ENCODE measurements at regions not wholly inside any gene's neighbourhood (a gene's known extent, or its start where the extent isn't known, plus 50 kb on each side); places are given as distances from the start of the nearest gene placed in this dataset.

GRCh38 chr13:64900039-64900438, 2330.1 kb downstream of the PCDH9 start:
- intact Hi-C loops (cut with DNase I): no loop called here
- Histone ChIP-seq H3K27ac (no peak overlapping the region), H3K27me3 (no peaks in the 10 kb centered on the region), H3K4me3 (no peak overlapping the region), H3K36me3 (no peaks in the 10 kb centered on the region), H3K9me3 (no peaks in the 10 kb centered on the region), H3K4me1 (no peaks in the 10 kb centered on the region)
- TF ChIP-seq POLR2A (IDR thresholded peaks at IDR 0.05): no peak
- no peak for TF ChIP-seq CTCF (IDR thresholded peaks at IDR 0.05)
- DNase-seq: no peak
- WGBS, 2 donors: 43 to 50% methylated on average over 1 to 2 of the region's 2 CpGs

DNA sequence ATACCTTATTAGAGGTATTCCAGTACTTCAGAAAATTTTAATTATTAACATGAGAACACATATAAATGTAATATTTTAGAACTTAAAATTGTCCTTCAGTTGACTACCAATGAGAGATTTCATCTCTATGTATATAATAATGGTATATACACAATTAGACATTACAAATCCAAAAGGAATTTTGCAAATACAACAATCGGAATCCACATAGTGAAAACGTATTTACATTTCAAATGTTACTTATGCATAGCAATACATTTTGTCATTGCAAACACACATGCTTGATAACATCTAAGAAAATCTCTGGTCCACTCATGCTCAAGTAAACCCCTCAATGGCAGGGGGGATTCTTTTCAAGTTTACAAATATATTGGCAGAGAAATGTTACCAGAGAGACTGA, 2345.2 kb downstream of the PCDH9 start:
- H3K27me3 ChIP-seq: no peaks in the 10 kb centered on the region
- no peak for DNase-seq
- no peak overlapping the region for H3K4me3 ChIP-seq
- no peaks in the 10 kb centered on the region for H3K36me3 ChIP-seq
- intact Hi-C loops (cut with DNase I): no loop called here
- WGBS, 2 donors: 44 to 69% methylated on average over 2 of the region's 2 CpGs
- no peak overlapping the region for H3K27ac ChIP-seq
- H3K9me3 ChIP-seq: no peaks in the 10 kb centered on the region
- no peak for TF ChIP-seq CTCF (IDR thresholded peaks at IDR 0.05)
- TF ChIP-seq POLR2A (IDR thresholded peaks at IDR 0.05): no peak
- H3K4me1 ChIP-seq: no peaks in the 10 kb centered on the region

- intact Hi-C loops (cut with DNase I): no loop called here
- no peak for TF ChIP-seq POLR2A (IDR thresholded peaks at IDR 0.05)
- TF ChIP-seq CTCF (IDR thresholded peaks at IDR 0.05): no peak
- 62 to 73% methylated on average over 3 of the region's 3 CpGs for WGBS, 2 donors
These were observed 2353.0 kb downstream of the PCDH9 start for GRCh38 chr13:64877176-64877575.

GRCh38 chr13:64871742-64872141, 2358.4 kb downstream of the PCDH9 start:
- Histone ChIP-seq H3K36me3 (no peaks in the 10 kb centered on the region), H3K27me3 (no peaks in the 10 kb centered on the region), H3K4me3 (no peak overlapping the region), H3K4me1 (no peaks in the 10 kb centered on the region), H3K9me3 (peaks cover 0 to 9% (median 0%) of the 10 kb centered on the region in 3 donors), H3K27ac (no peak overlapping the region)
- WGBS, 2 donors: 75 to 84% methylated on average over 5 of the region's 5 CpGs
- intact Hi-C loops (cut with DNase I): no loop called here
- TF ChIP-seq POLR2A (IDR thresholded peaks at IDR 0.05) (no peak), CTCF (IDR thresholded peaks at IDR 0.05) (no peak)
- DNase-seq: no peak

More at GRCh38 chr13:64877176-64877575, 2353.0 kb downstream of the PCDH9 start:
- H3K9me3 ChIP-seq: peaks cover 0 to 2% (median 0%) of the 10 kb centered on the region in 3 donors
- H3K4me3 ChIP-seq: no peak overlapping the region
- H3K4me1 ChIP-seq: no peaks in the 10 kb centered on the region
- no peaks in the 10 kb centered on the region for H3K27me3 ChIP-seq
- no peak overlapping the region for H3K27ac ChIP-seq
- no peak for DNase-seq
- H3K36me3 ChIP-seq: no peaks in the 10 kb centered on the region

- no peaks in the 10 kb centered on the region for H3K27me3 ChIP-seq
- intact Hi-C loops (cut with DNase I): no loop called here
- H3K9me3 ChIP-seq: peaks cover 0 to 9% (median 0%) of the 10 kb centered on the region in 3 donors
- DNase-seq: no peak
- TF ChIP-seq POLR2A (IDR thresholded peaks at IDR 0.05): no peak
- TF ChIP-seq CTCF (IDR thresholded peaks at IDR 0.05): no peak
- 61 to 74% methylated on average over 3 of the region's 3 CpGs for WGBS, 2 donors
- no peak overlapping the region for H3K4me3 ChIP-seq
- H3K36me3 ChIP-seq: no peaks in the 10 kb centered on the region
- no peaks in the 10 kb centered on the region for H3K4me1 ChIP-seq
- H3K27ac ChIP-seq: no peak overlapping the region
These were observed 2360.6 kb downstream of the PCDH9 start for GRCh38 chr13:64869539-64869938.
